ENCODE measurements at regions not wholly inside any gene's neighbourhood (a gene's known extent, or its start where the extent isn't known, plus 50 kb on each side); places are given as distances from the start of the nearest gene placed in this dataset.

DNA sequence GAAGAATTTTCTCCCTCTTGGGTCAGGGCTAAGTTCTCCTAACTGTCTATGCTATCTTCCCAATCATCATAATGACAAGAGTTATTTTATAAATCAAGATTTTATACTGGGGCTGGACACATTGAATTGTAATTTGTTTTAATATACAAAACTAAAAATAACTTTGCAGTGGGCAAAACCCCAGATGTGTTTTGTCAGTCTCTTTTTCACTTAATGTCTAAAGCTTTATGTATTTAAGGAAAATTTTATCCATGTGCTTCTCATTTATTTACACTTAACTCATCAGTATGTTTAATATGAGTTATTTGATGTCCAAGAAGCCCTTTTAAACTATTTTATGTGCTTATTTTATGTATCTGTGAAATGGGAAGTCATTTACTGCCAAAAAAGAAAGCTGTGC, 362.8 kb upstream of the ADAMTSL1 start:
- H3K27ac ChIP-seq: no peak overlapping the region
- H3K4me3 ChIP-seq: no peak overlapping the region
- no peaks in the 10 kb centered on the region for H3K27me3 ChIP-seq
- no peaks in the 10 kb centered on the region for H3K36me3 ChIP-seq
- intact Hi-C loops (cut with DNase I; ENCODE audit: low total_unique reads): no loop called here
- TF ChIP-seq POLR2A (IDR thresholded peaks at IDR 0.05): no peak
- TF ChIP-seq, protein P1, sequence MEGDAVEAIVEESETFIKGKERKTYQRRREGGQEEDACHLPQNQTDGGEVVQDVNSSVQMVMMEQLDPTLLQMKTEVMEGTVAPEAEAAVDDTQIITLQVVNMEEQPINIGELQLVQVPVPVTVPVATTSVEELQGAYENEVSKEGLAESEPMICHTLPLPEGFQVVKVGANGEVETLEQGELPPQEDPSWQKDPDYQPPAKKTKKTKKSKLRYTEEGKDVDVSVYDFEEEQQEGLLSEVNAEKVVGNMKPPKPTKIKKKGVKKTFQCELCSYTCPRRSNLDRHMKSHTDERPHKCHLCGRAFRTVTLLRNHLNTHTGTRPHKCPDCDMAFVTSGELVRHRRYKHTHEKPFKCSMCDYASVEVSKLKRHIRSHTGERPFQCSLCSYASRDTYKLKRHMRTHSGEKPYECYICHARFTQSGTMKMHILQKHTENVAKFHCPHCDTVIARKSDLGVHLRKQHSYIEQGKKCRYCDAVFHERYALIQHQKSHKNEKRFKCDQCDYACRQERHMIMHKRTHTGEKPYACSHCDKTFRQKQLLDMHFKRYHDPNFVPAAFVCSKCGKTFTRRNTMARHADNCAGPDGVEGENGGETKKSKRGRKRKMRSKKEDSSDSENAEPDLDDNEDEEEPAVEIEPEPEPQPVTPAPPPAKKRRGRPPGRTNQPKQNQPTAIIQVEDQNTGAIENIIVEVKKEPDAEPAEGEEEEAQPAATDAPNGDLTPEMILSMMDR (IDR thresholded peaks at IDR 0.05): no peak
- H3K4me1 ChIP-seq: no peaks in the 10 kb centered on the region
- no peak for DNase-seq
- H3K9me3 ChIP-seq: no peaks in the 10 kb centered on the region

DNA sequence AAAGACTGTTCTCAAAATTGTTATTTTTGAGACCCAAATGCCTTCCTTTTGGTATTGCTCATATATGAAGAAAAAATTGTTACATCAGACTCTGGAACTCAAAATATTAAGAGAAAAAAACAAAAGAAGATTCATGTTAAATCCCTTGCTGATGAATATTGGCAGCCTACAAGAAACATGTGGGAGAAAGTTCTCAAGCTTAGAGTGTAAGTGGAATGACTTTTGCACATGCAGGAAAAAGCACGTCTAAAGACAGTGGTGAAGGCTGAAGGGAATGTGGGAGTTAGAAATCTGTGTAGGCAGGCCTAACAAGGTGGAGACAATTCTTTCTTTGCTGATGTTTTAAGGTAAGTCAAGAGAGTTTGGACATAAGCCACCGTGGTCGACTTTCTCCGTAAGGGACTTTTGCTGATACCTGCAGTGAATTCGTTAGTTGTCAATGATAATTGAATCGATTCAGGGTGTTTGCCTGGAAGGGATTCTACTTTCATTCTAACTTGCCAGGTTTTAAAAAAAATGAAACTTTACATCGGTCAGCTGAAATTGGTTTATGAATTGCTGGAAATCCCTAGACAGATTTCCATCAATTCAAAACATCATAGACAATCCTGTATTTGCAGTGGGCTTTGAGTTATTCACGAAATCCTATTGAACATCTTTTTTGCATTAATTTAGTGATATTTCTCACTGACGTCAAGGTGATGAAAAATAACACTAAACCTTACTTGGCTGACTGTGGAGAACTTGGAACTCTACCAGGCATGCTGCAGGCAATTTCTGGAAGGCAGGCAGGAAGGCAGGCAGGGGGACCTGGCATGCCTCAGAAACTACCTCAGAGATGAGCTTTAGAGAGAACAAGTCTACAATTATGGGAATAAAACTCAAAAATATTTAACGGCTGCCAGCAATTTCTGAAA, 359.1 kb upstream of the ADAMTSL1 start:
- Histone ChIP-seq H3K27ac (peak overlapping the region; percentile 59 to 62), H3K4me1 (no peaks in the 10 kb centered on the region), H3K36me3 (no peaks in the 10 kb centered on the region), H3K4me3 (no peak overlapping the region), H3K27me3 (no peaks in the 10 kb centered on the region), H3K9me3 (no peaks in the 10 kb centered on the region)
- intact Hi-C loops (cut with DNase I; ENCODE audit: low total_unique reads): no loop called here
- no peak for TF ChIP-seq POLR2A (IDR thresholded peaks at IDR 0.05)
- TF ChIP-seq, protein P1 (IDR thresholded peaks at IDR 0.05): no peak
- DNase-seq: peak; percentile 32 to 33

DNA sequence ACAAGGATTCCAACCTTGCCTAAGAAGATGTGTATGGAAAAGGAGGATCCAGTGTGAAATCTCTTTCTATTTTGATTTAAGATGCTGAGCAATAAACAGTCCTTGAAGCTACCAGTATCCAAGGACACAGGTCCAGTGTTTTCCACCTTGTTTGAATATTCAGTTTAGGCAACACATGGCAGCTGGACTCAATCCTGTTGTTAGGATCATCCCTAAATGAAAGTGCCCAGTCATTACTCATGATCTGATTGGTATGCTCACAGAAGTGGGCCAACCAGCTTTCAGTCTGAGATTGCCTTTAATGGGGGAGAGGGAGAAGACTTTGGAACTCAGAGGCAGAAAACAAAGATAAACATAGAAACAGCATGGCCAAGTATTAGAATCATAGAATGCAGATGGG, 355.7 kb upstream of the ADAMTSL1 start:
- H3K4me3 ChIP-seq: no peak overlapping the region
- H3K27ac ChIP-seq: peak overlapping the region in 1 of 2 donors; percentile 30
- intact Hi-C loops (cut with DNase I; ENCODE audit: low total_unique reads): no loop called here
- DNase-seq: no peak
- TF ChIP-seq POLR2A (IDR thresholded peaks at IDR 0.05): no peak
- TF ChIP-seq, protein P1 (IDR thresholded peaks at IDR 0.05): no peak
- H3K27me3 ChIP-seq: no peaks in the 10 kb centered on the region
- H3K4me1 ChIP-seq: no peaks in the 10 kb centered on the region
- no peaks in the 10 kb centered on the region for H3K36me3 ChIP-seq
- no peaks in the 10 kb centered on the region for H3K9me3 ChIP-seq

DNA sequence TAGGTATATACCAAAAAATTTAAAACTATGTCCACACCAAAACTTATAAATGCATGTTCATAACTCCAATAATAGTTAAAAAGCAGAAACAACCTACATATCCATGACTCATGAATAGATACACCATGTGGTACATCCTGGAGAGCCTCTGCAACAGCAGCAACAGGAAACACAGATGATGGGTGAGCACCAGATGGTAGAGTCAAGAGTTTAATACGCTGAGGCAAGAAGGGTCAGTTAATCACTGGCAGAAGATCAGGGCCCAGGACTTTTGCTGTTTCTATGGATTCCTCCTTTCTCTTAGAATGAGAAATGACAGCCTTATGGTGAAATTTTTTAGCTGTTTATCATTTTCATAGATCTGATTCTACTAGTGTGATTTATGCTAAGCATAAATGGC, 351.8 kb upstream of the ADAMTSL1 start:
- TF ChIP-seq, protein P1 (IDR thresholded peaks at IDR 0.05): no peak
- TF ChIP-seq POLR2A (IDR thresholded peaks at IDR 0.05): no peak
- peak overlapping the region; percentile 8 to 18 for H3K27ac ChIP-seq
- H3K4me3 ChIP-seq: no peak overlapping the region
- H3K9me3 ChIP-seq: no peaks in the 10 kb centered on the region
- H3K27me3 ChIP-seq: no peaks in the 10 kb centered on the region
- DNase-seq: no peak
- intact Hi-C loops (cut with DNase I; ENCODE audit: low total_unique reads): no loop called here
- H3K4me1 ChIP-seq: no peaks in the 10 kb centered on the region
- no peaks in the 10 kb centered on the region for H3K36me3 ChIP-seq

DNA sequence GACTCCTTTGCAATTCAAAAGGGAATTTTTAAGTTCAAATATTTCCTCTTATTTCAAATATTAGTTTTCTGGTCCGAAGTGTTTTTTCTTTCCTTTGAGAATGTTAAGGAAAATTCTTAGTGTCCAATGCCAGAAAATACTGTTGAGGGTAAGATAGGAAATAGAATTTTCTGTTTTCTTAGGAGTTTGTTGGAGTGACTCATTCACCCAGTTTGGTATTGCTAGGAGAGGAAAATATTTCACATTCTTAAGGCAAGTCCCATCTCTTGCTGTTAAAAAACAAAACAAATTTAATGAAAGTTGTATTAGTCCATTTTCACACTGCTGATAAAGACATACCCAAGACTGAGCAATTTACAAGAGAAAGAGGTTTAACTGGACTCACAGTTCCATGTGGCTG, 349.2 kb upstream of the ADAMTSL1 start:
- H3K27me3 ChIP-seq: no peaks in the 10 kb centered on the region
- H3K4me3 ChIP-seq: no peak overlapping the region
- intact Hi-C loops (cut with DNase I; ENCODE audit: low total_unique reads): no loop called here
- TF ChIP-seq, protein P1 (IDR thresholded peaks at IDR 0.05): no peak
- no peak for TF ChIP-seq POLR2A (IDR thresholded peaks at IDR 0.05)
- H3K4me1 ChIP-seq: no peaks in the 10 kb centered on the region
- H3K27ac ChIP-seq: peak overlapping the region in 1 of 2 donors; percentile 42
- H3K9me3 ChIP-seq: no peaks in the 10 kb centered on the region
- DNase-seq: no peak
- H3K36me3 ChIP-seq: no peaks in the 10 kb centered on the region

Measured in uterus (tissue), 3 donors.